ENCODE measurements at regions not wholly inside any gene's neighbourhood (a gene's known extent, or its start where the extent isn't known, plus 50 kb on each side); places are given as distances from the start of the nearest gene placed in this dataset.

- TF ChIP-seq, protein P1, sequence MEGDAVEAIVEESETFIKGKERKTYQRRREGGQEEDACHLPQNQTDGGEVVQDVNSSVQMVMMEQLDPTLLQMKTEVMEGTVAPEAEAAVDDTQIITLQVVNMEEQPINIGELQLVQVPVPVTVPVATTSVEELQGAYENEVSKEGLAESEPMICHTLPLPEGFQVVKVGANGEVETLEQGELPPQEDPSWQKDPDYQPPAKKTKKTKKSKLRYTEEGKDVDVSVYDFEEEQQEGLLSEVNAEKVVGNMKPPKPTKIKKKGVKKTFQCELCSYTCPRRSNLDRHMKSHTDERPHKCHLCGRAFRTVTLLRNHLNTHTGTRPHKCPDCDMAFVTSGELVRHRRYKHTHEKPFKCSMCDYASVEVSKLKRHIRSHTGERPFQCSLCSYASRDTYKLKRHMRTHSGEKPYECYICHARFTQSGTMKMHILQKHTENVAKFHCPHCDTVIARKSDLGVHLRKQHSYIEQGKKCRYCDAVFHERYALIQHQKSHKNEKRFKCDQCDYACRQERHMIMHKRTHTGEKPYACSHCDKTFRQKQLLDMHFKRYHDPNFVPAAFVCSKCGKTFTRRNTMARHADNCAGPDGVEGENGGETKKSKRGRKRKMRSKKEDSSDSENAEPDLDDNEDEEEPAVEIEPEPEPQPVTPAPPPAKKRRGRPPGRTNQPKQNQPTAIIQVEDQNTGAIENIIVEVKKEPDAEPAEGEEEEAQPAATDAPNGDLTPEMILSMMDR (IDR thresholded peaks at IDR 0.05) = no peak
- no peak for TF ChIP-seq POLR2A (IDR thresholded peaks at IDR 0.05)
Observed at GRCh38 chr4:163748449-163748848, 254.0 kb downstream of the TMA16 start.

All from body of pancreas (tissue), 4 donors.